ENCODE measurements at regions not wholly inside any gene's neighbourhood (a gene's known extent, or its start where the extent isn't known, plus 50 kb on each side); places are given as distances from the start of the nearest gene placed in this dataset.
"Not testable (repeated sequence)": the region's sequence is repeated elsewhere in the genome, so short reads cannot be mapped to it uniquely, and the experiment has no call there.

GRCh38 chr12:59115526-59115925 lies 195.2 kb upstream of the LRIG3 start:
- H3K4me3 ChIP-seq (ENCODE audit: low read depth, low read length), result no peak overlapping the region
- no peak for TF ChIP-seq CTCF (IDR thresholded peaks at IDR 0.05; ENCODE audit: borderline replicate concordance, insufficient read depth, low read depth, low read length)

GRCh38 chr12:59113831-59114615 lies 193.7 kb upstream of the LRIG3 start:
- H3K4me3 ChIP-seq (ENCODE audit: low read depth, low read length), result no peak overlapping the region
- peak; percentile 81 for TF ChIP-seq CTCF (IDR thresholded peaks at IDR 0.05; ENCODE audit: borderline replicate concordance, insufficient read depth, low read depth, low read length)

GRCh38 chr12:59111851-59112250 lies 191.5 kb upstream of the LRIG3 start:
- TF ChIP-seq CTCF (IDR thresholded peaks at IDR 0.05; ENCODE audit: borderline replicate concordance, insufficient read depth, low read depth, low read length), result no peak
- no peak overlapping the region for H3K4me3 ChIP-seq (ENCODE audit: low read depth, low read length)

- H3K4me3 ChIP-seq (ENCODE audit: low read depth, low read length), result not testable (repeated sequence)
Measured at GRCh38 chr12:59108516-59108915, 188.2 kb upstream of the LRIG3 start.

GRCh38 chr12:59100585-59100984 lies 180.3 kb upstream of the LRIG3 start:
- no peak for TF ChIP-seq CTCF (IDR thresholded peaks at IDR 0.05; ENCODE audit: borderline replicate concordance, insufficient read depth, low read depth, low read length)

GRCh38 chr12:59097876-59098275 lies 177.6 kb upstream of the LRIG3 start:
- TF ChIP-seq CTCF (IDR thresholded peaks at IDR 0.05; ENCODE audit: borderline replicate concordance, insufficient read depth, low read depth, low read length), result no peak
- no peak overlapping the region for H3K4me3 ChIP-seq (ENCODE audit: low read depth, low read length)

More at GRCh38 chr12:59100585-59100984, 180.3 kb upstream of the LRIG3 start:
- no peak overlapping the region for H3K4me3 ChIP-seq (ENCODE audit: low read depth, low read length)

GRCh38 chr12:59096246-59096645 lies 175.9 kb upstream of the LRIG3 start:
- TF ChIP-seq CTCF (IDR thresholded peaks at IDR 0.05; ENCODE audit: borderline replicate concordance, insufficient read depth, low read depth, low read length), result no peak
- H3K4me3 ChIP-seq (ENCODE audit: low read depth, low read length), result no peak overlapping the region
